Ishikawa (cell line): ENCODE measurements at regions not wholly inside any gene's neighbourhood (a gene's known extent, or its start where the extent isn't known, plus 50 kb on each side); places are given as distances from the start of the nearest gene placed in this dataset.

ENCODE experiments used
- CEBPB ChIP-seq: IDR thresholded peaks from 2 replicates; pipeline ENCODE4 v1.6.1; 2012
- CREB1 ChIP-seq: IDR thresholded peaks from 2 replicates; pipeline ENCODE4 v1.6.1; 2012; ENCODE audit warnings: low read depth
- EGR1 ChIP-seq: IDR thresholded peaks from 2 replicates; pipeline ENCODE4 v1.6.1; 2012
- EP300 ChIP-seq: IDR thresholded peaks from 2 replicates; pipeline ENCODE4 v1.6.1; 2012; ENCODE audit warnings: borderline replicate concordance
- FOXM1 ChIP-seq: IDR thresholded peaks from 2 replicates; pipeline ENCODE4 v1.6.1; 2012; ENCODE audit warnings: low read depth, borderline replicate concordance
- NFIC ChIP-seq: IDR thresholded peaks from 2 replicates; pipeline ENCODE4 v1.6.1; 2012
- RAD21 ChIP-seq: IDR thresholded peaks from 2 replicates; pipeline ENCODE4 v1.6.1; 2012; ENCODE audit warnings: low read depth
- TAF1 ChIP-seq: IDR thresholded peaks from 2 replicates; pipeline ENCODE4 v1.6.1; 2012; ENCODE audit warnings: low read depth, mild to moderate bottlenecking
- TCF12 ChIP-seq: IDR thresholded peaks from 2 replicates; pipeline ENCODE4 v1.6.1; 2012; ENCODE audit warnings: low read depth
- TEAD4 ChIP-seq: IDR thresholded peaks from 2 replicates; pipeline ENCODE4 v1.6.1; 2012
- USF1 ChIP-seq: IDR thresholded peaks from 2 replicates; pipeline ENCODE4 v1.6.1; 2012
- YY1 ChIP-seq: IDR thresholded peaks from 2 replicates; pipeline ENCODE4 v1.6.1; 2012; ENCODE audit warnings: low read depth
- ZBTB7A ChIP-seq: IDR thresholded peaks from 2 replicates; pipeline ENCODE4 v1.6.1; 2012; ENCODE audit warnings: low read depth
- TF ChIP-seq, protein P1 (sequence below): IDR thresholded peaks from 2 replicates; pipeline ENCODE4 v1.6.1; 2012; ENCODE audit warnings: low read depth, mild to moderate bottlenecking
- TF ChIP-seq, protein P2 (sequence below): IDR thresholded peaks from 2 replicates; pipeline ENCODE4 v1.6.1; 2012

- TF ChIP-seq CEBPB (no peak), ZBTB7A (no peak), EP300 (no peak), TEAD4 (no peak), CREB1 (no peak), RAD21 (no peak), TAF1 (no peak), YY1 (no peak), USF1 (no peak), FOXM1 (no peak), NFIC (no peak), EGR1 (no peak), TCF12 (no peak)
- TF ChIP-seq, protein P1, sequence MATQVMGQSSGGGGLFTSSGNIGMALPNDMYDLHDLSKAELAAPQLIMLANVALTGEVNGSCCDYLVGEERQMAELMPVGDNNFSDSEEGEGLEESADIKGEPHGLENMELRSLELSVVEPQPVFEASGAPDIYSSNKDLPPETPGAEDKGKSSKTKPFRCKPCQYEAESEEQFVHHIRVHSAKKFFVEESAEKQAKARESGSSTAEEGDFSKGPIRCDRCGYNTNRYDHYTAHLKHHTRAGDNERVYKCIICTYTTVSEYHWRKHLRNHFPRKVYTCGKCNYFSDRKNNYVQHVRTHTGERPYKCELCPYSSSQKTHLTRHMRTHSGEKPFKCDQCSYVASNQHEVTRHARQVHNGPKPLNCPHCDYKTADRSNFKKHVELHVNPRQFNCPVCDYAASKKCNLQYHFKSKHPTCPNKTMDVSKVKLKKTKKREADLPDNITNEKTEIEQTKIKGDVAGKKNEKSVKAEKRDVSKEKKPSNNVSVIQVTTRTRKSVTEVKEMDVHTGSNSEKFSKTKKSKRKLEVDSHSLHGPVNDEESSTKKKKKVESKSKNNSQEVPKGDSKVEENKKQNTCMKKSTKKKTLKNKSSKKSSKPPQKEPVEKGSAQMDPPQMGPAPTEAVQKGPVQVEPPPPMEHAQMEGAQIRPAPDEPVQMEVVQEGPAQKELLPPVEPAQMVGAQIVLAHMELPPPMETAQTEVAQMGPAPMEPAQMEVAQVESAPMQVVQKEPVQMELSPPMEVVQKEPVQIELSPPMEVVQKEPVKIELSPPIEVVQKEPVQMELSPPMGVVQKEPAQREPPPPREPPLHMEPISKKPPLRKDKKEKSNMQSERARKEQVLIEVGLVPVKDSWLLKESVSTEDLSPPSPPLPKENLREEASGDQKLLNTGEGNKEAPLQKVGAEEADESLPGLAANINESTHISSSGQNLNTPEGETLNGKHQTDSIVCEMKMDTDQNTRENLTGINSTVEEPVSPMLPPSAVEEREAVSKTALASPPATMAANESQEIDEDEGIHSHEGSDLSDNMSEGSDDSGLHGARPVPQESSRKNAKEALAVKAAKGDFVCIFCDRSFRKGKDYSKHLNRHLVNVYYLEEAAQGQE: no peak
- TF ChIP-seq, protein P2, sequence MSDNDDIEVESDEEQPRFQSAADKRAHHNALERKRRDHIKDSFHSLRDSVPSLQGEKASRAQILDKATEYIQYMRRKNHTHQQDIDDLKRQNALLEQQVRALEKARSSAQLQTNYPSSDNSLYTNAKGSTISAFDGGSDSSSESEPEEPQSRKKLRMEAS: no peak
Measured at GRCh38 chr20:17824676-17825251, 125.0 kb downstream of the BANF2 start.

DNA sequence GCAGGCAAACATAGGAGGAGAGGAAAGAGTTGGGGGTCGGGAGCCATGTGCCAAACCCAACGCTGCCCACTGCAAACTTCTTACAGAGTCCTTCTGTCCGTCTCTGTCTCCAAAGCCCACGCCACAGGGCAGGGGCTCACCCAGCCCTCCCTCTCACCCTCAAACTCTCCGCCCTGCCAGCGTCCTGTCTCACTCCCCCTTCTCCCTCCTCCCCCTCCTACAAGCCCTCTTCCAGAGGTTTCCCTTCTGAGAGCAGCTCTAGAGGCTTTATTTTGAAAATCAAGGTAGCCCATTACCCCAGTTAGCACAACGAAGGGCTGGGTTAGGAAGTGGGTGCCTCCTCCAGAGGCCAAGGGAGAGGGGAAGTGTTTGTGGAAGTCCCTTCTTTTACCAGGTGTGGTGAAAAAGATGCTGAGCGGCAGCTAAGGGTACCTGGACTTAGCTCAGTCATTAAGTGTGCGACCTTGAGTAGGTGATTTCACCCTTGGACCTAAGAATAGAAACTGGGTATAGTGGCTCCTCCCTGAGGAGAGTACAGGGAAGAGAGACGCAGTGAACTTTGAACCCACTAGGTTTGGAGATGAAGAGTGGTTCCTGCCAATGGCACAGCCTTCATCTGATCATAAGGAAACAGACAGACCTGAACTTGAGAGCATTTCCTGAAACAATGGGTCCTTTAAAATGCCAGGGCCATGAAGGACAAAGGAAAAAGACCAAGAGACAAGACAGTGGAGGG, 123.8 kb downstream of the BANF2 start:
- TF ChIP-seq, protein P1: no peak
- TF ChIP-seq TAF1 (no peak), RAD21 (no peak)

- TF ChIP-seq EGR1 (no peak), CREB1 (no peak), TEAD4 (no peak), ZBTB7A (no peak), USF1 (no peak), RAD21 (no peak), YY1 (no peak), FOXM1 (no peak), TAF1 (no peak), TCF12 (no peak), CEBPB (no peak), EP300 (no peak), NFIC (no peak)
- TF ChIP-seq, protein P1: no peak
- TF ChIP-seq, protein P2: no peak
Measured at GRCh38 chr20:17822540-17823408, 123.0 kb downstream of the BANF2 start.

DNA sequence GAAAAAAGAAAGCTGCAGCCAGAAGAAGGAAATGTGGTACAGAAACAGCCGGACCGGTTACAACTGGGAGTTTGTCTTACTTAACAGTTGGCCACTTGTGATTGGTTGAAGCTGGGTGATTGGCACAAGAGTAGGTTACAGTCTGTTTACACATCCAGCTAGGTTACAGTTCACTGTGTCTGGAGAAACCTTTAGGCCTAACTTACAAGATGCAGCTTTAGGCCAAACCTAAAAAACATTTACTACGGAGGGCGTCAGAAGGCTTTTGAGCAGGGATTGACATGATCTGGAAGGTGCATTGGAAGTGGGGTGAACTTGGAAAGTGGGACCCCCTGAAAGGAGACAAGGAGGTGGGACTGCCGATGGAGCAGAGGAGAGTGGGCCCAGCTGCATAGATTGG, 122.3 kb downstream of the BANF2 start:
- TF ChIP-seq TCF12 (no peak), YY1 (no peak), CEBPB (no peak), CREB1 (no peak), RAD21 (no peak), USF1 (no peak)
- TF ChIP-seq, protein P1: no peak
